SK-N-SH (cell line): ENCODE measurements at regions not wholly inside any gene's neighbourhood (a gene's known extent, or its start where the extent isn't known, plus 50 kb on each side); places are given as distances from the start of the nearest gene placed in this dataset.

Source experiments
- CTCF ChIA-PET: fragments of 300-600, 350-600 bp; formaldehyde crosslinking; extraction: SDS; loops from one replicate; lab custom pipeline; 2021; lab: Yijun Ruan, JAX
- POLR2A ChIA-PET: fragments of 350-600 bp; sonication (Branson Sonifier 250); formaldehyde crosslinking; extraction: SDS; loops from one replicate; lab custom pipeline; 2020; ENCODE audit warnings: antibody characterized with exemption, inconsistent platforms; lab: Yijun Ruan, JAX
- DNase-seq: peaks from one replicate; pipeline ENCODE4 v3.0.0; 2012
- H2AFZ ChIP-seq: fragments of 200-600 bp; sonication (generic); 2 replicates; pipeline ENCODE4 v1.8.1; 2016; ENCODE audit warnings: antibody characterized with exemption, mild to moderate bottlenecking, low read depth
- H3F3A ChIP-seq: fragments of 200-600 bp; sonication (generic); replicated peaks from 2 replicates; pipeline ENCODE3; 2016; ENCODE audit warnings: antibody characterized with exemption, mild to moderate bottlenecking; ENCODE audit not compliant: insufficient read depth
- H3K27ac ChIP-seq, 2 experiments: fragments of 200-500 bp in 1 of 2; fragments of 200-600 bp in 1 of 2; sonication (Bioruptor generic) in 1 of 2; sonication (generic), shearing (Covaris generic) in 1 of 2; 2 replicates each; pipeline versions ENCODE4 v1.5.1 to v1.6.1; 2014 to 2016; ENCODE audit warnings: low read depth in 2 of 2, inconsistent platforms in 1 of 2, low read length in 1 of 2, mild to moderate bottlenecking in 1 of 2, mixed read lengths in 1 of 2
- H3K27me3 ChIP-seq: fragments of 200-600 bp; sonication (generic), shearing (Covaris generic); 2 replicates; pipeline ENCODE4 v1.6.1; 2016; ENCODE audit warnings: mixed run types; ENCODE audit not compliant: insufficient read depth
- H3K36me3 ChIP-seq, 2 experiments: fragments of 200-500 bp in 1 of 2; fragments of 200-600 bp in 1 of 2; sonication (Bioruptor generic) in 1 of 2; sonication (generic) in 1 of 2; replicated peaks in 1 of 2; 2 replicates each; pipeline versions ENCODE3 to v1.5.1; 2014 to 2016; ENCODE audit warnings: low read length in 1 of 2, mild to moderate bottlenecking in 1 of 2; ENCODE audit not compliant: insufficient read depth in 2 of 2, control insufficient read depth in 1 of 2
- H3K4me1 ChIP-seq, 2 experiments: fragments of 200-500 bp in 1 of 2; fragments of 200-600 bp in 1 of 2; sonication (Bioruptor generic) in 1 of 2; sonication (generic), shearing (Covaris generic) in 1 of 2; 2 replicates each; pipeline versions ENCODE4 v1.5.1 to v1.6.1; 2014 to 2016; ENCODE audit warnings: low read depth in 1 of 2, low read length in 1 of 2, mixed run types in 1 of 2; ENCODE audit not compliant: insufficient read depth in 2 of 2, control insufficient read depth in 1 of 2
- H3K4me2 ChIP-seq: fragments of 200-600 bp; sonication (generic), shearing (Covaris generic); 2 replicates; pipeline ENCODE4 v1.6.1; 2017; ENCODE audit warnings: mixed run types
- H3K4me3 ChIP-seq, 2 experiments: fragments of 200-500 bp in 1 of 2; fragments of 200-600 bp in 1 of 2; sonication (Bioruptor generic) in 1 of 2; sonication (generic), shearing (Covaris generic) in 1 of 2; 2 replicates each; pipeline versions ENCODE4 v1.5.1 to v1.8.1; 2014 to 2016; ENCODE audit warnings: low read depth in 2 of 2, inconsistent platforms in 1 of 2, low read length in 1 of 2, mild to moderate bottlenecking in 1 of 2, mixed read lengths in 1 of 2, moderate library complexity in 1 of 2
- H3K79me2 ChIP-seq: fragments of 200-600 bp; sonication (generic); 2 replicates; pipeline ENCODE4 v1.8.1; 2017; ENCODE audit warnings: mild to moderate bottlenecking; ENCODE audit not compliant: insufficient read depth
- H3K9ac ChIP-seq: fragments of 200-600 bp; sonication (generic); 2 replicates; pipeline ENCODE4 v1.6.1; 2017; ENCODE audit warnings: mixed run types
- H3K9me2 ChIP-seq: fragments of 200-600 bp; sonication (generic); 2 replicates; pipeline ENCODE4 v1.6.1; 2017; ENCODE audit warnings: mixed run types
- H3K9me3 ChIP-seq: fragments of 200-600 bp; sonication (generic); 2 replicates; pipeline ENCODE4 v1.6.1; 2017; ENCODE audit warnings: mixed run types, mild to moderate bottlenecking, moderate library complexity
- H4K20me1 ChIP-seq: fragments of 200-600 bp; sonication (generic); 2 replicates; pipeline ENCODE4 v1.6.1; 2017; ENCODE audit warnings: mild to moderate bottlenecking, mixed run types; ENCODE audit not compliant: insufficient read depth
- CTCF ChIP-seq: fragments of 200-600 bp; sonication (generic); IDR thresholded peaks from 2 replicates; pipeline ENCODE4 v1.6.1; 2017; ENCODE audit warnings: antibody characterized with exemption, mild to moderate bottlenecking, moderate library complexity
- ELF1 ChIP-seq: IDR thresholded peaks from 2 replicates; pipeline ENCODE4 v1.4.0; 2012
- EZH2phosphoT487 ChIP-seq: fragments of 200-600 bp; sonication (generic); IDR thresholded peaks from 2 replicates; pipeline ENCODE4 v1.6.1; 2017; ENCODE audit warnings: low read depth, mixed run types, mild to moderate bottlenecking, antibody characterized with exemption, moderate library complexity, borderline replicate concordance
- GABPA ChIP-seq: IDR thresholded peaks from 2 replicates; pipeline ENCODE4 v1.4.0; 2012; ENCODE audit warnings: low read depth, mild to moderate bottlenecking
- JUND ChIP-seq: IDR thresholded peaks from 2 replicates; pipeline ENCODE4 v1.4.0; 2012
- MXI1 ChIP-seq: IDR thresholded peaks from 2 replicates; pipeline ENCODE4 v1.6.1; 2012; ENCODE audit warnings: mild to moderate bottlenecking, low read depth, low read length, improper control_type of control experiment
- PBX3 ChIP-seq: IDR thresholded peaks from 2 replicates; pipeline ENCODE4; 2012
- POLR2AphosphoS5 ChIP-seq: IDR thresholded peaks from 2 replicates; pipeline ENCODE4 v1.6.1; 2012; ENCODE audit warnings: low read depth, low read length
- RAD21 ChIP-seq: IDR thresholded peaks from 2 replicates; pipeline ENCODE4 v1.6.1; 2012; ENCODE audit warnings: mild to moderate bottlenecking, low read length
- REST ChIP-seq: IDR thresholded peaks from 2 replicates; pipeline ENCODE4 v1.6.1; 2012; ENCODE audit warnings: mild to moderate bottlenecking, low read depth, low read length, moderate library complexity
- RFX5 ChIP-seq: IDR thresholded peaks from 2 replicates; pipeline ENCODE4 v1.6.1; 2012; ENCODE audit warnings: mild to moderate bottlenecking, improper control_type of control experiment, low read length
- RXRA ChIP-seq: IDR thresholded peaks from 2 replicates; pipeline ENCODE4 v1.4.0; 2012; ENCODE audit warnings: low read depth, mild to moderate bottlenecking, borderline replicate concordance
- TAF1 ChIP-seq: IDR thresholded peaks from 2 replicates; pipeline ENCODE4 v1.6.1; 2012; ENCODE audit warnings: low read depth, mild to moderate bottlenecking, low read length, moderate library complexity, borderline replicate concordance
- USF1 ChIP-seq: IDR thresholded peaks from 2 replicates; pipeline ENCODE4 v1.4.0; 2012; ENCODE audit warnings: low read depth, borderline replicate concordance
- ZBTB33 ChIP-seq: IDR thresholded peaks from 2 replicates; pipeline ENCODE4 v1.4.0; 2012; ENCODE audit warnings: low read depth, borderline replicate concordance
- WGBS: methylation state at CpG from one replicate; pipeline ENCODE4 v1.1.6; 2017; ENCODE audit warnings: low lambda C conversion rate; 5-methylcytosine and 5-hydroxymethylcytosine counted together

GRCh38 chr10:44466236-44466635, 81.3 kb upstream of the CXCL12 start:
- no peak for TF ChIP-seq EZH2phosphoT487
- no peak for TF ChIP-seq MXI1
- no peak for TF ChIP-seq RAD21
- no peak for TF ChIP-seq ZBTB33
- no peak for TF ChIP-seq JUND
- no peak for TF ChIP-seq RXRA
- TF ChIP-seq RFX5, result no peak
- no peak for TF ChIP-seq REST
- Histone ChIP-seq H3K36me3 (no peaks in the 10 kb centered on the region), H3K4me1 (no peaks in the 10 kb centered on the region; a peak in 1 of 4 replicates), H3K4me2 (no peak overlapping the region), H3K9me3 (no peaks in the 10 kb centered on the region), H3K79me2 (no peaks in the 10 kb centered on the region), H3K27ac (no peak overlapping the region), H3K9ac (no peak overlapping the region), H3F3A (no peaks in the 10 kb centered on the region), H3K4me3 (no peak overlapping the region), H3K27me3 (peaks cover 16% of the 10 kb centered on the region; the same call in 1 of the 2 replicates), H3K9me2 (no peaks in the 10 kb centered on the region), H4K20me1 (no peaks in the 10 kb centered on the region), H2AFZ (no peak overlapping the region)
- POLR2A ChIA-PET, result no interaction called here
- CTCF ChIA-PET, result no interaction called here
- no peak for DNase-seq
- 0% methylated on average over 2 of the region's 2 CpGs for WGBS

GRCh38 chr10:44467090-44467489, 82.2 kb upstream of the CXCL12 start:
- Histone ChIP-seq H3K27ac (no peak overlapping the region), H3K79me2 (no peaks in the 10 kb centered on the region), H3K4me2 (no peak overlapping the region), H3K36me3 (no peaks in the 10 kb centered on the region), H3K4me3 (no peak overlapping the region), H3K9ac (no peak overlapping the region), H3K9me2 (no peaks in the 10 kb centered on the region), H3K27me3 (peaks cover 16% of the 10 kb centered on the region; the same call in 1 of the 2 replicates), H3F3A (no peaks in the 10 kb centered on the region), H3K4me1 (no peaks in the 10 kb centered on the region; a peak in 1 of 4 replicates), H4K20me1 (no peaks in the 10 kb centered on the region), H3K9me3 (no peaks in the 10 kb centered on the region), H2AFZ (no peak overlapping the region)
- CTCF ChIA-PET, result no interaction called here
- 0% methylated on average over 2 of the region's 2 CpGs for WGBS
- DNase-seq, result no peak
- POLR2A ChIA-PET, result no interaction called here
- no peak for TF ChIP-seq ELF1
- no peak for TF ChIP-seq TAF1
- TF ChIP-seq REST, result no peak
- no peak for TF ChIP-seq USF1
- no peak for TF ChIP-seq GABPA
- no peak for TF ChIP-seq CTCF
- TF ChIP-seq PBX3, result no peak
- TF ChIP-seq POLR2AphosphoS5, result no peak
